Astrocyte of the spinal cord (primary cell): ENCODE measurements at regions not wholly inside any gene's neighbourhood (a gene's known extent, or its start where the extent isn't known, plus 50 kb on each side); places are given as distances from the start of the nearest gene placed in this dataset.

ENCODE experiments used
- DNase-seq: peaks from one replicate; pipeline ENCODE4 v3.0.0; 2011; ENCODE audit warnings: low read depth, low spot score
- H3K4me3 ChIP-seq: 2 replicates; pipeline ENCODE4 v1.5.1; 2011; ENCODE audit warnings: low read depth, mild to moderate bottlenecking, low read length, moderate library complexity
- CTCF ChIP-seq: IDR thresholded peaks from 2 replicates; pipeline ENCODE4 v1.5.1; 2012; ENCODE audit warnings: low read depth, mild to moderate bottlenecking, low read length, inconsistent platforms
- in situ Hi-C: cut with HindIII; loops from 2 replicates; pipeline ENCODE4 v1.10.0; 2017; ENCODE audit warnings: low sequenced_read_pairs

DNA sequence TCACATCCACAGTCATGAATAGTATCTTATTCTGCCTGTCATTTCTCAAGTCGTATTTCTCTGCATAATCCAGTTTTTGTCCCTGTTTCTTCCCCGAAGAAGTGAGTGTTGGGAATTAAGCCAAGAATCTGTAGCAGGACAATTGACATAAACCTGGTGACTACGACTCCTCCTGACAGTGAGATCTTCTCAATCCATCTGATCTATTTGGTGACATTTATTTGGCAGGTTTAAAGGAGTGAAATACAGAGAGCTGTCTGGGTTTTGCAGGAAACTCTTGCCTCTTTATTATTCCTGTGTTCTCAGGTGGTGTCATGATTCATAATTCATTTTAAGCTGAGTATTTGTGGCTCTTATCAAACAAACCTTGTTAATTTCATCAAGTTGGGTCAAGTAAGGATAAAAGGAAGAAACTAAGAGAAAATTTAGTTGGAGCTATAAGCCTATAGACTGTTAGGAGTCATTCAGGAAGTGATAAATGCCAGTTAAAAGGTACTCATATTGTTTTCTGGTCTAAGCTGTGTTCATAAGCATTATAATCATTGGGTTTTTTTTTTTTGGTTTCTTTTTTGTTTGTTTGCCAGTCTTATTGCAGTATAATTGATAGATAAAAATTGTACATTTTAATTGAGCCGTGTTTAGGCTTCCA, 95.9 kb upstream of the PCSK1 start:
- in situ Hi-C loops, result no loop called here
- H3K4me3 ChIP-seq, result no peak overlapping the region
- no peak for DNase-seq
- no peak for TF ChIP-seq CTCF

GRCh38 chr5:96529559-96529958, 96.5 kb upstream of the PCSK1 start:
- in situ Hi-C loops, result no loop called here
- DNase-seq, result no peak
- no peak for TF ChIP-seq CTCF
- no peak overlapping the region for H3K4me3 ChIP-seq

DNA sequence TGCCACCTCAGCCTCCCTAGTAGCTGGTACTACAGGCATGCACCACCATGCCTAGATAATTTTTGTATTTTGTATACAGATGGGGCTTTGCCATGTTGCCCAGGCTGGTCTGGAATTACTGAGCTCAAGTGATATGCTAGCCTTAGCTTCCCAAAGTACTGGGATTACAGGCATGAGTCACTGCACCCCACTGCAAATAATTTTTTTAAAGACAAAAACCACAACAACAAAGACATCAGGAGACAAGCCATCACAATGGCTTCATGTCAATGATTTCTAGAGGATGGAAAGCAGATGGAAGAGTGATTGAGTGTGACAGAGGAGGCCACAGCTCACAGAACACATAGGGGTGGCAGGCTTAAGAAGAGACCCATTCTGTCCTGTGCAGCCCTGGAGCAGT, 97.9 kb upstream of the PCSK1 start:
- no peak for TF ChIP-seq CTCF
- in situ Hi-C loops, result no loop called here
- DNase-seq, result no peak
- H3K4me3 ChIP-seq, result no peak overlapping the region

DNA sequence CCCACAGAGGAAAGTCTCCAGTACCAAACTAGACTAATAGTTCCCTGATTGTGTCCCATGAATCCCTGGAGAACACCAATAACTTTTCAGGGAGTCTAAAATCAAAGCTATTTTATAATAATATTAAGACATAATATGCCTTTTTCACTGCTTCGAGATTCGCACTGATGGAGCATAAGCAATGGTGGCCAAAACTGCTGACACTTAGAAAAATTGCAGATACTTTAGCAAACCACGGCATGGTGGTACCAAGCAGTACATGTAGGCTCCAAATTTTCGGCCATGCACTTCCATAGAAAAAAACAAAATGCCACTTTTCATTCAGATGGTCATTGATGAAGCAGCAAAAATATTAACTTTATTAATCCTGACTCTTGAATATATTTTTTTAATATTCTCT, 100.3 kb upstream of the PCSK1 start:
- no peak overlapping the region for H3K4me3 ChIP-seq
- no peak for TF ChIP-seq CTCF
- no peak for DNase-seq
- in situ Hi-C loops, result no loop called here

- in situ Hi-C loops, result no loop called here
- DNase-seq, result peak; percentile 85
These were observed 104.3 kb upstream of the PCSK1 start for GRCh38 chr5:96537386-96537785.

DNA sequence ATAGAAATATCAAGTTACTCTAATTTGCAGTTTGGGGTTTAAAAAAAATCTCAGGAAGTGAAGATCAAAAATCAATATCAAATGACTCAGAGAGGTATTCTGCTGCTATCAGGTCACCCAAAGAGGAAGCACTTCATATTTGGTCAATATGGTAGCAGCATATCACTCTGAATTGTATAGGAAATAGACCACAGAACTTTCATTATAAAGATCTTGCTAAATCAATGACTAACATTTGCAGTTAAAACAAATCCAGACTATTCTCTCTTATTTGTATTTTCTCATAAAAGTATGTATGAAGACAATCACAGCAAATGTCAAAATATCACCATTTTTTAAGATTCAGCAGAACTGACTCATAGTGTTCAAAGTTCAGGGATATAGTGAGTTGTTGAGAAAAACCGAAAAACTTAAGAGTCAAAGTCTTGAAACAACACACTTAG, 105.8 kb upstream of the PCSK1 start:
- TF ChIP-seq CTCF, result no peak
- in situ Hi-C loops, result no loop called here
- no peak overlapping the region for H3K4me3 ChIP-seq
- no peak for DNase-seq

More at GRCh38 chr5:96537386-96537785, 104.3 kb upstream of the PCSK1 start:
- H3K4me3 ChIP-seq, result no peak overlapping the region
- TF ChIP-seq CTCF, result no peak
